Right hindlimb (tissue), 1 donor: ENCODE measurements at regions not wholly inside any gene's neighbourhood (a gene's known extent, or its start where the extent isn't known, plus 50 kb on each side); places are given as distances from the start of the nearest gene placed in this dataset.

Experiments used
- DNase-seq: peaks from one replicate; pipeline ENCODE4 v3.0.0-alpha.2; 2018

DNA sequence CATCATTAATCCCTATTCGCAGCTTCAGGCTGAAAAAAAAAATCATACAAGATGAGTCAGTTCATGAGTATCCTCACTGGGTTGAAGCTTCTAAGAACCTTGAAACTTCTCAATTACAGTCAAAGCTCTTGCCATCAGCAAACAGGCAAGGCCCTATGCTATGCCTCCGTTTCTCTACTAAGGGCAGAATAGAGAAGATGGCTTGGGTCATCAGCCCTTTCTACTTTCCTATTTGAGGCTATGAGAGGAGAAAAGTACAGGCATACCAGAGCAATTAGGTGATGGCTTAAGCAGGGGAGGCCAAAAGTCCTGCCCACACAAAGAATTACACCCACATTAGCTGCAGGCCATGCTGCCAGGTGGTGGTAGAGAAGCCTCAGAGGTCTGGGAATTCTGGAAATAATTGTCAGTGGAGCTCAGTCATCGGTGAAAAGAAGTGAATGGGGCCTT is 89.0 kb downstream of the MRPL46 start:
- no peak for DNase-seq

GRCh38 chr15:88377509-88377908 is 89.7 kb downstream of the MRPL46 start:
- DNase-seq, result no peak

GRCh38 chr15:88376574-88377174 is 90.5 kb downstream of the MRPL46 start:
- no peak for DNase-seq

- no peak for DNase-seq
Observed at GRCh38 chr15:88375234-88375927, 91.8 kb downstream of the MRPL46 start.

GRCh38 chr15:88365124-88365523 is 102.1 kb downstream of the MRPL46 start:
- DNase-seq, result no peak

- DNase-seq, result no peak
Observed at GRCh38 chr15:88348579-88349230, 92.2 kb upstream of the NTRK3 start.

DNA sequence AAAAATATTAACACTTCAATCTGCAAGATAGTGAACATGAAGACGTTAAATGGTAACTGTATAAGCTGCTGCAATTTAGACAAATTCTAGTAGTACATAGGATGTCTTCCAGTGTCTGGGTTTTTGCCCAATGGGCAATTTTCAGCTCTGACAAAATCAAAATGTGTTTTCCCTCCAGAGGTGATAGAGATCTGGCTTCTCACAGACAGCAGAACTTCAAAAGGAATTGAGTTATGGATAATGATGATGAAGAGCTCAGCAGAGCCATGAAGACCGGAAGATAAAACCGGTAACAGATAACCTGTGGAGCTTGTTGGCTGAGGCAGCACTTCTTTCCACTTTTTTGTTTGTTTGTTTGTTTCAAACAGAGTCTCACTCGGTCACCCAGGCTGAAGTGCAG is 89.4 kb upstream of the NTRK3 start:
- no peak for DNase-seq

- DNase-seq, result no peak
Observed at GRCh38 chr15:88344786-88345185, 88.2 kb upstream of the NTRK3 start.

DNA sequence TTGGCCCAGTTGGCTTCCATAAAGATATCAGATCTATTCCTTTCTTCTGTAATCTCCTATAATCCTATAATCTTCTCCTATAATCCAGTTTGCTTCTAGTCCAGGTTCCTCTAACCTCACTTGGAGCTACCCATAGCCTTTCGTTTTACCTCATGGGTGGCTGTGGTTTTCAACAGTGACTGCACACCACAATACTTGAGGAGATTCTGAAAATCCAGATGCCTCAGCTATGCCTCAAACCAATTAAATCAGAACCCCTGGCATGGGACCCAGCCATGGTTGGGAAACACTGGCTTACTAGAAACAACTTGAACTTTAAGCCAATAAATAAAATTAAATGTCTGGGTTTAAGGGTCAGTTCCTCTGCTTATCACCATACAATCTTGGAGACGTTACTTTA is 86.1 kb upstream of the NTRK3 start:
- DNase-seq, result no peak

DNA sequence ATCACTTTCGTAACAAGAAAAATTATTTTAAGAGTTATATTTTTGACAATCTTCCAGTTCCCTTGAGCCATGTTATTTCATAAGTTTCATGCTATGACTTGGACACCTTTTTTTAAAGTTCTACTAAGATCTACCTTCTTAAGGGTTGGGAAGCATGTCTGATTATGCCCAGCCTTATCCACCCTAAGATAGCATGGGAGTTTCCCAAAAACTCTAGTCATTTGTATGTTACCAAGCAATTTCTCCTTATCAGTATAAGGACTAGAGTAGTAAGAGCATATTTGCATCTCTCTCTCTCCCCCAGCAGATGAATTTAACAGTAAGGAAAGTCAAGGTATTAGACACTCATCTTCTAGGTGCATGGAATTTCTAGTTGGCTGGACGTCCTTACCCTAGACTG is 85.1 kb upstream of the NTRK3 start:
- no peak for DNase-seq

- DNase-seq, result no peak
Observed at GRCh38 chr15:88341006-88341405, 84.5 kb upstream of the NTRK3 start.

DNA sequence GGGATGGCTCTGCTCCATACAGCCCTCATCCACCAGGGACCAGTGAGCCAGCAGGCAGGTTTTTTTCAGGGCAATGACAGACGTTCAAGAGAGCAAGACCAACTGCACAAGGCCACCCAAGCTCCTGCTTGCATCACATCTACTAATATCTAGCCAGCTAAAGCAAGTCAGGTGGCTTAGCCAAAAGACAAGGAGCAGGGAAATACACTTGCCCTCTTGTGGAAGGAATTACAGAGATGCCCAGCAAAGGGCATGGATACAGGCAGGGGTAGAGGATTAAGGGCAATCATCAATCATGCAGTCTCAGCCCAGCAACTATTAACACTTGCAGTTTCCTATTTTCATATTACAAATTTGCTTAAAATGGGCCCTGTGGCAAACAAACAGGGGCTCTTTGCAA is 81.5 kb upstream of the NTRK3 start:
- no peak for DNase-seq

DNA sequence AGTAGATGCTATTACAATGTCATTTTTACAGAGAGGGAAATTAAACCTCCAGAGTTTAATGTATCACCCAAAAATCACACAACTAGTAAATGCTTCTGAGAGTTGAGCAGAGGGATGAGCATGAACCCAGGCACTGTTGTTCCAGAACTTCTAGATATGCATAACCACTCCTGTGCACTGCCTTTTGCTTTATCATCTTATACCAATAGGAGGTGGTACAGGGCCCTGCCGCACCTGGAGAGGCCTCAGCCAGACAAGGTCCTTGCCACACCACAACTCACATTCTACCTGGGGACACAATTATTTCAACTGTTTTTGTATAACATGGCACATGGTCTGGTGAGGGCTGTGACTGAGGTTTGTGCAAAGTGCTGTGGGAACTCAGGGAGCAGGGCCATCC is 78.5 kb upstream of the NTRK3 start:
- no peak for DNase-seq

GRCh38 chr15:88334436-88334835 is 77.9 kb upstream of the NTRK3 start:
- peak; percentile 32 for DNase-seq

DNA sequence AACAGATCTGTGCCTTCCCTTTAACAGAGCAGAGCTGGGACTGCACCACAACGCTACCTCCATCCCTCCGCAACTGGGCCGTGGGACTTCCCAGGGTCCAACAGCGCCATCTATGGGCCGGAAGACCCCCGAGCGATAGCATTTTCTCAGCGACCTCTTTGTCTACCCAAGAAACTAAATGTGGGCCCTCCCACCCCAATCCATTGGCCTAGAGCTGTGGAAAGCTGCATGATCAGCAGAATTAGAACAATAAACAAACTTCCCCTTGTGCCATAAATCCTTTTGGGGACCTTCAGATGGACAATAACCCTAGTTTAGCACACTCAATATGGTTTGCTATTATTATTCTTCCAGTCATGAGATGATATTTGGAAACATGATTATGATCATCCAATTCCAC is 74.8 kb upstream of the NTRK3 start:
- DNase-seq, result no peak

DNA sequence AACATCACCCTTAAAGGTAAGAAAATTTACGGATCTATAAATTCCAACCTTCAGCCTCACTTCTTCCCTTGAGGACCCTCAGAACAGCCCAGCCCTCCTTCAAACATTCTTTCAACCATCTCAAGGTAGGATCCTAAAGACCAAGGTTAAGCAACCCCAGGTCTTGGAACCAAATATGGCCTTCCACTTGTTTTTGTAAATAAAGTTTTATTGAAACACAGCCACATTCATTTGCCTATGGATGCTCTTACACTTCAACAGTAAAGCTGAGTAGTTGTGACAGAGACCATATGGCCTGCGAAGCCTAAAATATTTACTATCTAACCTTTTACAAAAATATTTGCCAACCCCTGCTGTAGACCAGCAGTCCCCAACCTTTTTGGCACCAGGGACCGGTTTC is 70.4 kb upstream of the NTRK3 start:
- no peak for DNase-seq

- no peak for DNase-seq
Observed at GRCh38 chr15:88324741-88325065, 68.2 kb upstream of the NTRK3 start.

DNA sequence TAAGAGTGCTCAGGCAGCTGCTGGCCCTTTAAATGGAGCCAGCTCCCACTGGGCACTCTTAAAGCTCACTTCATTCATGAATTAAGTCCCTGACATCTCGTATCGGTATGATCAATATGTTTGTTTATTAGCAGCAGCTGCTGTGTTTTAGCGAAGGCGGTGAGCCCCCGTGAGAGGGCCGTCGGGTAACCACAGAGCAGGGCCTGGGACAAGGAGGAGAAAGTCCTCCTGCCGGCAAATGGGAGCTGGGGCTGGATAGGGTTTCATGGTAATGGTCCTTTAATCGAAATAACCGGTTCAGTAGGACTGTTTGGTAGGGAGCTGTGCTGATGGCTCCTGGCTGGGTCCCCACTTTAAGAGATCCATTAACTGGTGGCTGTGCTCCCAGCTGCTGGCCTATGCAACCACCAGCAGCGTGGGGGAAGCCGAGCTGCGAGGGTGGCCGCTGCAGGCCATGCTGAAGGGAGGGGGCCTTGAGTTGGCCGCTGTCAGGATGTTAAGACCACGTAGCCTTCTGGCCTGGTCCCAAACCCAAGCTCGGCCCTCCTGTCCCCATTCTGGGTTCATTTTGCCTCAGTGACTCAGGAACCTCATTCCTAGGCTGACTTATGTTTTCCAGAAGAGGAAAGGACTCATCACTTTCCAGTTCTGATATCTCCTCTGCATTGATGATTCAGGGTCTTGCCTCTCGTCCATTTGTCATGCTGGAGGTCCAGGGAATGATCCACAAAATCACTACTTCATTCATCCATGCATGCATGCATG is 67.6 kb upstream of the NTRK3 start:
- no peak for DNase-seq

GRCh38 chr15:88323468-88323867 is 66.9 kb upstream of the NTRK3 start:
- DNase-seq, result no peak

- DNase-seq, result no peak
Observed at GRCh38 chr15:88322461-88322860, 65.9 kb upstream of the NTRK3 start.

- DNase-seq, result no peak
Observed at GRCh38 chr15:88321271-88321670, 64.7 kb upstream of the NTRK3 start.

DNA sequence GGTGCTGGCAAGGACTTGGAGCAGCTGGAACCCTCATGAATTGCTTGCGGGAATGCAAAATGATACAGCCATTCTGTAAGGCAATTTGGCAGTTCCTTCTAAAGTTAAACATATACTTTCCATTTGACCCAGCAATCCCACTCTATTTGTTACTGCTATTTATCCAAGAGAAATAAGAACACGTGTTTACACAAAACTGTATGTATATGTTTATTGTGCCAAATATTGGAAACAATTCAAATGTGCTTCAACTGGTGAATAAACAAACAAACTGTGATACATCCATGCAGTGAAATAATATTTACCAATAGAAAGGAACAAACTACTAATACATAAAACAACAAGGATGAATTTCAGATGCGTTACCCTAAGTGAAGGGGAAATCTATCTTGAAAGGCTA is 60.0 kb upstream of the NTRK3 start:
- no peak for DNase-seq

DNA sequence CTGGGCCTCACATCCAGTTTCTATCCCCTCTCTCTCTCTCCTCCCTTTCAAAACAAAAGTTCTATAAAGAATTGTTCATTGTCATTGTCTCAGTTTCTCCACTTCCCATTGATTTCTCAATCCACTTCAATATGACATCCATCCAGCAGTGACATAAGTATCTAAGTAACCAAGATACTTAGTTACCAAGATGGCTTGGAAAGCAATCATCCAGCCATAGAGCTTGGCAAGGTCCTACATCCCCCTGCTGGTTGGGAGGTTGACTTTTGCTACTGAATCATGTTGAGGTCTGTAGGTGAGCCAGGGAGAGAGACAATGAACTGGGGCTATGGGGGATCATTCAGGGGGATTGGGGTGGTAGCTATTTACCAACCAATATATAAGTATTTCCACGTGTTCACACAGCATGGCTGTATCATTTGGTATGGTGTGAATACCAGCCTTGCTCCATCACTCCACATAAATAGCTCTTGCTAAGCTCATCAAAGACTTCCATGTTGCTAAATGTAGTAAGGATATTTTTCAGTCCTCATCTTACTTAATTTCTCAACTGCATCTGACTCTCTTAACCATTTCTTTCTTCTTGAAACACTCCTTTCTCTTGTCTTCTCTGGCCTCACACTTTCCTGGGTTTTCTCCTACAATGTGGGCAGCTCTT is 58.8 kb upstream of the NTRK3 start:
- no peak for DNase-seq
